ENCODE measurements at regions not wholly inside any gene's neighbourhood (a gene's known extent, or its start where the extent isn't known, plus 50 kb on each side); places are given as distances from the start of the nearest gene placed in this dataset.
"Not testable (repeated sequence)": the region's sequence is repeated elsewhere in the genome, so short reads cannot be mapped to it uniquely, and the experiment has no call there.

- no peak for DNase-seq
These were observed 429.2 kb downstream of the OTOL1 start for GRCh38 chr3:161925749-161926360.

- DNase-seq = no peak
These were observed 430.5 kb downstream of the OTOL1 start for GRCh38 chr3:161927131-161927530.

GRCh38 chr3:161939918-161940620 is 443.5 kb downstream of the OTOL1 start:
- DNase-seq = no peak

GRCh38 chr3:161940621-161940965 is 444.0 kb downstream of the OTOL1 start:
- DNase-seq = no peak

- no peak for DNase-seq
These were observed 445.3 kb downstream of the OTOL1 start for GRCh38 chr3:161941891-161942290.

- DNase-seq = not testable (repeated sequence)
These were observed 447.3 kb downstream of the OTOL1 start for GRCh38 chr3:161943801-161944345.

- no peak for DNase-seq
These were observed 449.9 kb downstream of the OTOL1 start for GRCh38 chr3:161946443-161946960.

- no peak for DNase-seq
These were observed 453.8 kb downstream of the OTOL1 start for GRCh38 chr3:161950318-161950868.

GRCh38 chr3:161957467-161957866 is 460.9 kb downstream of the OTOL1 start:
- no peak for DNase-seq

GRCh38 chr3:161964857-161965256 is 468.2 kb downstream of the OTOL1 start:
- DNase-seq = no peak

GRCh38 chr3:161969867-161970266 is 473.3 kb downstream of the OTOL1 start:
- no peak for DNase-seq

- no peak for DNase-seq
These were observed 478.6 kb downstream of the OTOL1 start for GRCh38 chr3:161975201-161975600.

- DNase-seq = no peak
These were observed 480.5 kb downstream of the OTOL1 start for GRCh38 chr3:161977063-161977462.

GRCh38 chr3:161977850-161978249 is 481.2 kb downstream of the OTOL1 start:
- DNase-seq = no peak

GRCh38 chr3:161987933-161988332 is 491.3 kb downstream of the OTOL1 start:
- no peak for DNase-seq

GRCh38 chr3:161989012-161989411 is 492.4 kb downstream of the OTOL1 start:
- DNase-seq = no peak

- DNase-seq = no peak
These were observed 493.4 kb downstream of the OTOL1 start for GRCh38 chr3:161990036-161990435.

- DNase-seq = no peak
These were observed 495.4 kb downstream of the OTOL1 start for GRCh38 chr3:161991901-161992540.

- DNase-seq = no peak
These were observed 503.2 kb downstream of the OTOL1 start for GRCh38 chr3:161999846-162000245.

GRCh38 chr3:162007722-162008121 is 511.1 kb downstream of the OTOL1 start:
- no peak for DNase-seq

GRCh38 chr3:162012633-162013032 is 516.0 kb downstream of the OTOL1 start:
- no peak for DNase-seq

- DNase-seq = no peak
These were observed 517.7 kb downstream of the OTOL1 start for GRCh38 chr3:162014284-162014683.

- no peak for DNase-seq
These were observed 519.2 kb downstream of the OTOL1 start for GRCh38 chr3:162015856-162016255.

- no peak for DNase-seq
These were observed 523.2 kb downstream of the OTOL1 start for GRCh38 chr3:162019817-162020216.

Data from islet precursor cell (in vitro differentiated cells).